H1 (cell line): ENCODE measurements at regions not wholly inside any gene's neighbourhood (a gene's known extent, or its start where the extent isn't known, plus 50 kb on each side); places are given as distances from the start of the nearest gene placed in this dataset.

Experiments used
- CTCF ChIA-PET: fragments of 300-600 bp; sonication (Branson Sonifier 250); formaldehyde crosslinking; loops from one replicate; lab custom pipeline; 2021; ENCODE audit not compliant: partially characterized antibody; lab: Charles Lee
- POLR2A ChIA-PET: fragments of 300-600 bp; sonication (Branson Sonifier 250); formaldehyde crosslinking; loops from one replicate; lab custom pipeline; 2021; ENCODE audit warnings: inconsistent platforms; ENCODE audit not compliant: partially characterized antibody; lab: Charles Lee
- DNase-seq, 2 experiments: peaks; one replicate each; pipeline versions ENCODE4 v3.0.0 to v3.0.0-alpha.2; 2010 to 2022; ENCODE audit warnings: low spot score in 2 of 2, low read depth in 1 of 2, mixed read lengths in 1 of 2
- FAIRE-seq: peaks from 2 replicates; lab custom pipeline; 2011; peaks lifted over from hg19 to GRCh38; lab: Jason Lieb, UNC
- H2AFZ ChIP-seq: 2 replicates; pipeline ENCODE4 v1.8.1; 2012; ENCODE audit warnings: low read length, inconsistent platforms
- H2AK5ac ChIP-seq: 2 replicates; pipeline ENCODE4 v1.6.1; 2013; ENCODE audit warnings: low read depth, low read length
- H2BK120ac ChIP-seq: replicated peaks from 2 replicates; pipeline ENCODE3; 2013; ENCODE audit warnings: low read depth, low read length, inconsistent platforms
- H2BK12ac ChIP-seq: 2 replicates; pipeline ENCODE4 v1.6.1; 2013; ENCODE audit warnings: low read depth, low read length
- H2BK15ac ChIP-seq: 2 replicates; pipeline ENCODE4 v1.6.1; 2013; ENCODE audit warnings: low read length
- H2BK20ac ChIP-seq: 2 replicates; pipeline ENCODE4 v1.6.1; 2013; ENCODE audit warnings: low read length
- H2BK5ac ChIP-seq: 2 replicates; pipeline ENCODE4 v1.6.1; 2013; ENCODE audit warnings: low read depth, low read length
- H3K14ac ChIP-seq: 2 replicates; pipeline ENCODE4 v1.6.1; 2013; ENCODE audit warnings: inconsistent platforms; ENCODE audit not compliant: insufficient read length
- H3K18ac ChIP-seq: 2 replicates; pipeline ENCODE4 v1.6.1; 2013; ENCODE audit warnings: low read length; ENCODE audit errors: extremely low read depth
- H3K23ac ChIP-seq: 2 replicates; pipeline ENCODE4 v1.6.1; 2013; ENCODE audit warnings: inconsistent platforms; ENCODE audit not compliant: insufficient read length
- H3K23me2 ChIP-seq: 2 replicates; pipeline ENCODE4 v1.6.1; 2013; ENCODE audit warnings: low read depth, low read length
- H3K27ac ChIP-seq: 2 replicates; pipeline ENCODE4 v1.6.1; 2011; ENCODE audit warnings: low read depth, low read length, inconsistent platforms
- H3K27me3 ChIP-seq, 4 experiments: replicated peaks in 1 of 4; 1 replicate in 1 of 4; 2 replicates in 3 of 4; pipeline versions ENCODE4 v1.6.1 to v1.8.1; 2011 to 2013; ENCODE audit warnings: low read length in 3 of 4, mild to moderate bottlenecking in 3 of 4, inconsistent platforms in 2 of 4, mixed read lengths in 2 of 4, moderate library complexity in 1 of 4; ENCODE audit not compliant: control insufficient read depth in 3 of 4, insufficient read depth in 3 of 4; ENCODE audit errors: extremely low read depth in 1 of 4
- H3K36me3 ChIP-seq, 4 experiments: 2 replicates each; pipeline versions ENCODE4 v1.6.1 to v1.8.1; 2011 to 2013; ENCODE audit warnings: mild to moderate bottlenecking in 4 of 4, low read length in 3 of 4, moderate library complexity in 2 of 4, control low read depth in 1 of 4, inconsistent platforms in 1 of 4; ENCODE audit not compliant: insufficient read depth in 4 of 4, control insufficient read depth in 2 of 4
- H3K4ac ChIP-seq: replicated peaks from 2 replicates; pipeline ENCODE3; 2013; ENCODE audit warnings: low read length, low read depth, mixed read lengths, inconsistent platforms; ENCODE audit not compliant: insufficient read length
- H3K4me1 ChIP-seq, 4 experiments: replicated peaks in 1 of 4; 1 replicate in 1 of 4; 2 replicates in 3 of 4; pipeline versions ENCODE4 v1.6.1 to v1.8.1; 2011 to 2013; ENCODE audit warnings: low read length in 3 of 4, inconsistent platforms in 2 of 4, mixed read lengths in 1 of 4; ENCODE audit not compliant: insufficient read depth in 4 of 4, control insufficient read depth in 3 of 4
- H3K4me2 ChIP-seq, 2 experiments: 2 replicates each; pipeline versions ENCODE4 v1.6.1 to v1.8.1; 2011 to 2013; ENCODE audit warnings: low read depth in 2 of 2, low read length in 2 of 2, control low read depth in 1 of 2, inconsistent platforms in 1 of 2, mild to moderate bottlenecking in 1 of 2; ENCODE audit not compliant: insufficient read depth in 1 of 2
- H3K4me3 ChIP-seq, 4 experiments: fragments of 200-600, 300-600 bp in 1 of 4; sonication (generic), shearing (Covaris generic), sonication (Bioruptor Twin) in 1 of 4; 2 replicates each; pipeline versions ENCODE4 v1.5.1 to v1.8.1; 2011 to 2016; ENCODE audit warnings: low read length in 4 of 4, low read depth in 3 of 4, control low read depth in 2 of 4, inconsistent platforms in 2 of 4, mild to moderate bottlenecking in 2 of 4, mixed read lengths in 1 of 4, moderate library complexity in 1 of 4; ENCODE audit not compliant: insufficient read depth in 2 of 4; ENCODE audit errors: extremely low read depth in 1 of 4
- H3K56ac ChIP-seq: replicated peaks from 2 replicates; pipeline ENCODE3; 2013; ENCODE audit warnings: low read depth, mild to moderate bottlenecking, mixed read lengths, low read length, inconsistent platforms; ENCODE audit not compliant: insufficient read length
- H3K79me1 ChIP-seq: 2 replicates; pipeline ENCODE4 v1.6.1; 2013; ENCODE audit warnings: low read depth, low read length, control low read depth
- H3K79me2 ChIP-seq, 2 experiments: 2 replicates each; pipeline versions ENCODE4 v1.6.1 to v1.8.1; 2012 to 2013; ENCODE audit warnings: low read length in 2 of 2, mild to moderate bottlenecking in 2 of 2, inconsistent platforms in 1 of 2; ENCODE audit not compliant: insufficient read depth in 2 of 2, control insufficient read depth in 1 of 2
- H3K9ac ChIP-seq, 4 experiments: replicated peaks in 1 of 4; 1 replicate in 1 of 4; 2 replicates in 3 of 4; pipeline versions ENCODE4 v1.6.1 to v1.8.1; 2011 to 2013; ENCODE audit warnings: low read depth in 3 of 4, low read length in 3 of 4, control low read depth in 2 of 4, mild to moderate bottlenecking in 2 of 4, moderate library complexity in 2 of 4, inconsistent platforms in 1 of 4; ENCODE audit errors: extremely low read depth in 1 of 4
- H3K9me3 ChIP-seq, 2 experiments: 2 replicates each; pipeline versions ENCODE4 v1.6.1 to v1.8.1; 2012 to 2013; ENCODE audit warnings: mild to moderate bottlenecking in 2 of 2, moderate library complexity in 2 of 2, control low read depth in 1 of 2, inconsistent platforms in 1 of 2, low read depth in 1 of 2, low read length in 1 of 2, mixed read lengths in 1 of 2; ENCODE audit not compliant: insufficient read depth in 2 of 2
- H4K20me1 ChIP-seq, 2 experiments: replicated peaks in 1 of 2; 2 replicates each; pipeline versions ENCODE3 to v1.8.1; 2011 to 2013; ENCODE audit warnings: inconsistent platforms in 2 of 2, low read length in 2 of 2, mild to moderate bottlenecking in 1 of 2; ENCODE audit not compliant: insufficient read depth in 2 of 2, control insufficient read depth in 1 of 2
- H4K5ac ChIP-seq: 2 replicates; pipeline ENCODE4 v1.6.1; 2013; ENCODE audit warnings: low read length, low read depth, mixed read lengths, inconsistent platforms; ENCODE audit not compliant: insufficient read length
- H4K8ac ChIP-seq: 2 replicates; pipeline ENCODE4 v1.8.0; 2013; ENCODE audit warnings: mild to moderate bottlenecking, moderate library complexity, low read length, inconsistent platforms; ENCODE audit not compliant: insufficient read depth; ENCODE audit errors: extremely low read depth
- H4K91ac ChIP-seq: replicated peaks from 2 replicates; pipeline ENCODE3; 2013; ENCODE audit warnings: low read length, mixed read lengths, inconsistent platforms; ENCODE audit not compliant: insufficient read length
- BRCA1 ChIP-seq: IDR thresholded peaks from 2 replicates; pipeline ENCODE4 v1.6.1; 2012; ENCODE audit warnings: low read depth, low read length, improper control_type of control experiment
- WGBS, 2 experiments: shearing (Covaris generic) in 1 of 2; methylation state at CpG; one replicate each; pipeline versions ENCODE4 v1.1.6 to v1.1.7; 2013 to 2015; ENCODE audit warnings: low lambda C conversion rate in 2 of 2, mixed read lengths in 2 of 2, inconsistent platforms in 1 of 2, low coverage in 1 of 2, missing lambda C conversion rate in 1 of 2; ENCODE audit not compliant: insufficient replicate concordance in 2 of 2, insufficient coverage in 1 of 2, insufficient read length in 1 of 2; ENCODE audit errors: extremely low coverage in 1 of 2, missing lambda C conversion rate in 1 of 2; 5-methylcytosine and 5-hydroxymethylcytosine counted together

- H3K23ac ChIP-seq = no peak overlapping the region
- no peak overlapping the region for H3K4me2 ChIP-seq
- H3K23me2 ChIP-seq = no peaks in the 10 kb centered on the region
- no peak overlapping the region for H3K9ac ChIP-seq
- H3K36me3 ChIP-seq = peaks cover 0 to 2% (median 0%) of the 10 kb centered on the region in 4 experiments; a peak in 1 of 8 replicates
- H3K27ac ChIP-seq = no peak overlapping the region
- no peak overlapping the region for H2AFZ ChIP-seq
- FAIRE-seq (no peak), DNase-seq (no peak)
- no peak overlapping the region for H3K14ac ChIP-seq
- H2BK15ac ChIP-seq = no peak overlapping the region
- no peaks in the 10 kb centered on the region for H3K79me2 ChIP-seq
- POLR2A ChIA-PET = no interaction called here
- H3K18ac ChIP-seq = no peak overlapping the region
- CTCF ChIA-PET = no interaction called here
- H2BK5ac ChIP-seq = no peak overlapping the region
- no peak overlapping the region for H3K56ac ChIP-seq
- no peak overlapping the region for H2BK120ac ChIP-seq
- H4K8ac ChIP-seq = no peak overlapping the region
- no peak overlapping the region for H4K5ac ChIP-seq
- no peak overlapping the region for H3K4me3 ChIP-seq
- no peaks in the 10 kb centered on the region for H4K20me1 ChIP-seq
- H4K91ac ChIP-seq = no peak overlapping the region
- 90% methylated on average over 5 of the region's 5 CpGs; no CpG with 5 or more reads in 1 of the 2 experiments for WGBS, 2 experiments
- no peak overlapping the region for H3K4ac ChIP-seq
- no peak overlapping the region for H2BK12ac ChIP-seq
- H3K9me3 ChIP-seq = peaks cover 3 to 4% of the 10 kb centered on the region in 2 experiments; a peak in 2 of 4 replicates
- no peak overlapping the region for H2AK5ac ChIP-seq
- H3K27me3 ChIP-seq = peaks cover 0 to 1% (median 0%) of the 10 kb centered on the region in 4 experiments; a peak in 1 of 7 replicates
- H3K4me1 ChIP-seq = no peaks in the 10 kb centered on the region
- H2BK20ac ChIP-seq = no peak overlapping the region
- no peaks in the 10 kb centered on the region for H3K79me1 ChIP-seq
- TF ChIP-seq BRCA1 = no peak
Observed at GRCh38 chr7:24042028-24042427, 242.0 kb upstream of the NPY start.
